ENCODE measurements at regions not wholly inside any gene's neighbourhood (a gene's known extent, or its start where the extent isn't known, plus 50 kb on each side); places are given as distances from the start of the nearest gene placed in this dataset.

GRCh38 chr2:38509947-38510326 is 92.8 kb downstream of the HNRNPLL start:
- TF ChIP-seq, protein P1, sequence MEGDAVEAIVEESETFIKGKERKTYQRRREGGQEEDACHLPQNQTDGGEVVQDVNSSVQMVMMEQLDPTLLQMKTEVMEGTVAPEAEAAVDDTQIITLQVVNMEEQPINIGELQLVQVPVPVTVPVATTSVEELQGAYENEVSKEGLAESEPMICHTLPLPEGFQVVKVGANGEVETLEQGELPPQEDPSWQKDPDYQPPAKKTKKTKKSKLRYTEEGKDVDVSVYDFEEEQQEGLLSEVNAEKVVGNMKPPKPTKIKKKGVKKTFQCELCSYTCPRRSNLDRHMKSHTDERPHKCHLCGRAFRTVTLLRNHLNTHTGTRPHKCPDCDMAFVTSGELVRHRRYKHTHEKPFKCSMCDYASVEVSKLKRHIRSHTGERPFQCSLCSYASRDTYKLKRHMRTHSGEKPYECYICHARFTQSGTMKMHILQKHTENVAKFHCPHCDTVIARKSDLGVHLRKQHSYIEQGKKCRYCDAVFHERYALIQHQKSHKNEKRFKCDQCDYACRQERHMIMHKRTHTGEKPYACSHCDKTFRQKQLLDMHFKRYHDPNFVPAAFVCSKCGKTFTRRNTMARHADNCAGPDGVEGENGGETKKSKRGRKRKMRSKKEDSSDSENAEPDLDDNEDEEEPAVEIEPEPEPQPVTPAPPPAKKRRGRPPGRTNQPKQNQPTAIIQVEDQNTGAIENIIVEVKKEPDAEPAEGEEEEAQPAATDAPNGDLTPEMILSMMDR (IDR thresholded peaks at IDR 0.05; ENCODE audit: poor library complexity), result no peak
- no peak for TF ChIP-seq EZH2 (IDR thresholded peaks at IDR 0.05; ENCODE audit: borderline replicate concordance)

Measured in hepatocyte (in vitro differentiated cells).